Inflammatory macrophage treated with lipopolysaccharide for 4 hours (primary cell): ENCODE measurements at regions not wholly inside any gene's neighbourhood (a gene's known extent, or its start where the extent isn't known, plus 50 kb on each side); places are given as distances from the start of the nearest gene placed in this dataset.
"Not testable (repeated sequence)": the region's sequence is repeated elsewhere in the genome, so short reads cannot be mapped to it uniquely, and the experiment has no call there.

Source experiments
- DNase-seq: peaks from one replicate; pipeline ENCODE4 v3.0.0-alpha.2; 2020

DNA sequence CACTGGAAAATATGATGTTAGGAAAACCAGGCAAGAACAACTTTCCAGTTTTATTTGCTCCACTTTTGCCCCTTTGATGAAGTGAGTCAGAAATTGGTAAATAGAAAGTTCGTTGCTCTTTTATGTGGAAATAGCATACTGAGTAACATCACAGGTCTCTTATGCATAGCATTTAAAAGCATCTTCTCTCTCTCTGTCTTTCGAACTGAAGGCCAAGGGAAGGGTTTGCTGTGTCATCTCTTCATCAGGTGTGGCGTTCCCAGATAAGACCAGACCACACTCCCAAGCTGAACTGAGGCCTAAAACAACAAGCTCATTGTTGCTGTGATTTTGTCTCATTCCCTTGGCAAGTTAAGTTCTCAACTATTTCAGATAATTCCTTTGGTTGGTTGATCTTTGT lies 131.8 kb upstream of the GRB10 start:
- DNase-seq = no peak

DNA sequence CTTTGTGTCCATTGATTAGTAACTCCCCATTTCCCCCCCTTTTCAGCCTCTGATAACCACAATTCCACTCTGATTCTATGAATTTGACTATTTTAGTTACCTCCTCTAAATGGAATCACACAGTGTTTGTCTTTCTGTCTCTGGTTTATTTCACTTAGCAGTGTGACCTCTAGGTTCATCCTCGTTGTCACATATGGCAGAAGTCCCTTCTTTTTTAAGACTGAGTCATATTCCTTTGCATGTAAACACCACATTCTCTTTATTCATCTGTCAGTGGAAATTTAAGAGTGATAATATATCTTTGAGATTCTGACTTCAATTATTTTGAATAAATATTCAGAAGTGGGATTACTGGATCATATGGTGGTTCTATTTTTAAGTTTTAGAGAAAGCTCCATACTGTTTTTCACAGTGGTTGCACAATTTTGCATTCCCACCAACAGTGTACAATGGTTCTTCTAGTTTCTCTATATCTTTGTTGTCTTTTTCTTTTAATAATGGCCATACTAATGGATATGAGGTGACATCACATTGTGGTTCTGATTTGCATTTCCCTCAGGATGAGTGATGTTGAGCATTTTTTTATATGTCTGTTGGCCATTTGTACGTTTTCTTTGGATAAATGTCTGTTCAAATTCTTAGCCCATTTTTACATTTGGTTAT lies 126.1 kb upstream of the GRB10 start:
- no peak for DNase-seq

DNA sequence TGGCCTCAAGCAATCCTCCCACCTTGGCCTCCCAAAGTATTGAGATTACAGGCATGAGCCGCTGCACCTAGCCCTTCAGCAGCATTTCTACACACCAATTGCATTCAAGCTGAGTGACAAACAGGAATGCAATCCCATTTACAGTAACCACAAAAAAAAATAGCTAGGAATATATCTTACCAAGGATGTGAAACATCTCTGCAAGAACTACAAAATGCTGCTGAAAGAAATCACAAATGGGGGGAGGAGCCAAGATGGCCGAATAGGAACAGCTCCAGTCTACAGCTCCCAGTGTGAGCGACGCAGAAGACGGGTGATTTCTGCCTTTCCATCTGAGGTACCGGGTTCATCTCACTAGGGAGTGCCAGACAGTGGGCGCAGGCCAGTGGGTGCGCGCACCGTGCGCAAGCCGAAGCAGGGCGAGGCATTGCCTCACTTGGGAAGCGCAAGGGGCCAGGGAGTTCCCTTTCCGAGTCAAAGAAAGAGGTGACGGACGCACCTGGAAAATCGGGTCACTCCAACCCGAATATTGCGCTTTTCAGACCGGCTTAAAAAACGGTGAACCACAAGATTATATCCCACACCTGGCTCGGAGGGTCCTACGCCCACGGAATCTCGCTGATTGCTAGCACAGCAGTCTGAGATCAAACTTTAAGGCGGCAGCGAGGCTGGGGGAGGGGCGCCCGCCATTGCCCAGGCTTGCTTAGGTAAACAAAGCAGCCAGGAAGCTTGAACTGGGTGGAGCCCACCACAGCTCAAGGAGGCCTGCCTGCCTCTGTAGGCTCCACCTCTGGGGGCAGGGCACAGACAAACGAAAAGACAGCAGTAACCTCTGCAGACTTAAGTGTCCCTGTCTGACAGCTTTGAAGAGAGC lies 116.1 kb upstream of the GRB10 start:
- not testable (repeated sequence) for DNase-seq

DNA sequence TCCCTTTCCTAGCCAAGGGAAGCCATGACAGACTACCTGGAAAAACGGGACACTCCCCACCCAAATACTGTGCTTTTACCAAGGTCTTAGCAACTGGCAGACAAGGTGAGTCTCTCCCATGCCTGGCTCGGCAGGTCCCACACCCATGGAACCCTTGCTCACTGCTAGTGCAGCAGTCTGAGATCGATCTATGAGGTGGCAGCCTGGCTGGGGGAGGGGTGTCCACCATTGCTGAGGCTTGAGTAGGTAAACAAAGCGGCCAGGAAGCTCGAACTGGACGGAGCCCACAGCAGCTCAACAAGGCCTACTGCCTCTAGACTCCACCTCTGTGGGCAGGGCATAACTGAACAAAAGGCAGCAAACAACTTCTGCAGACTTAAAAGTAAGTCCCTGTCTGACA lies 104.4 kb upstream of the GRB10 start:
- DNase-seq = not testable (repeated sequence)

DNA sequence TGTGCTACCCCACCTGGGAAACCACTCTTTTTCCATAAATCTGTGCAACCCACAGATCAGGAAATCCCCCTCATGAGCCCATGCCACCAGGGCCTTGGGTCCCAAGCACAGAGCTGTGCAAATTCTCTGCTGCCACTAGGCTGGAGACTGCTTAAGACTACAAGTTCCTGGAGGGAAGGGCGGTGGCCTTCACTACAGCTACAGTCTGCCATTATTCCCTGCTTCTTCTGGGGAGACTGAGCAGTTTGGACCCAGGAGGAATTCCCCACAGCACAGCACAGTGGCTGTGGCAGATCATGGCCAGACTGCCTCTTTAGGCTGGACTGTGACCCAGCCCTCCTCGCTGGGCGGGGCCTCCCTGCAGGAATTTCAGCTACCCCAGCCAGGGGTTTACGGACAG lies 89.7 kb upstream of the GRB10 start:
- DNase-seq = no peak

DNA sequence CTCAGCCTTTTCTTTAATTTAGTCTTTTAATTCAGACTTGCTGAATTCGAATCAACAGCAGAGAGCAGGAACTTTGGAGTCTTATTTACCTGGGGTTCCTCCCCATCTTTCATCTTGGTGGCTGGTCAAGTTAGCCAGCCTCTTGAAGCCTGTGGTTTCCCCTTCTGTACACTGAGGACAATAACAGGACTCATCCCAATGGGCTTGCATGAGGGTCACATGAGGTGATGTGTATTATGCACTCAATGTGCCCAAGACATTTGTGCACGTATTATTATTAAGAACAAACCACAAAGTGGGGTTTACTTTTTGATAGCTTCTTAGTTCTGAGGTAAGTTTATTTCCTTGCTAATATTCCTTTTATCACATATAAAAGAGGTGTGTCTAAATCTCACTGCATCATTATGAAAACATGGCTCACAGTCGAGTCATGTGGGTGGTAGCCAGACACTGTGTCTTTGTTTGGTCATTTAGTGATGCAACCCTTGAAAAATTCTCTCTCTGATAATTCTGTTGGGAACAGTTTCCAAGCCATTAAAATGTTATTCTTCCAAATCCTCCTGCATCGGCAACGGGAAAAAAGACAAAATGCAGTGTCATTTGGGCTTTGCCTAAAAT lies 86.5 kb upstream of the GRB10 start:
- DNase-seq = no peak

DNA sequence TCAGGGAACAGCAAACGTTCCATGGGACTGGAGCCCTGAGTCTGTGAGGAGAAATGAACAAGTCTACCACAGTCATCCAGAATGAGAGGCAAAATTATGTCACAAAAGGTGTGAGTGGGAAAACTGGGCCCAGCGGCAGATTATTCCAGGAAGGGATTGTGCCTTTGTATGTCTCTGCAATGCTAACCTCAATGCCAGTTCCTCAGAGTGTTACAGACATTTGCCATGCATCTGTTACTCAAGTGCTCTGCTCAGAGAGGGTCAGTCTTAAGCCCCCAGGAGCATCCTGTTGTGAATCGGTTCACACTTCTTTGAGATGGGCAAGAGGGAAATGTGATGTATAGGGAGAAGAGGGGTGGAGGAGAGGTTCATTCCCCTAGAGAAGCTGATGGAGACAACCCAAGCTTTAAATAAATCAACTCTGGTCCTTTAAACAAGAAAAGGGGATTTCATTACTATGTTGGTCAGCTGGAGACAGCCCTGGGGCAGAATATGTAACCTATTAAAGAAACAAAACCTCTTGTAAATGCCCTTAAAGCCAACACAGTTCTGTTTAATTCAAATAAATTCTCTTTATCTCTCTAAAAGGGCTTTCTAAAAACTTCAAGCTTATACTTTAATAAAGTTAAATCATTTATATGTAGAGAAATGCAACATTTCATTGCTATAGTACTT lies 85.9 kb upstream of the GRB10 start:
- DNase-seq = no peak

DNA sequence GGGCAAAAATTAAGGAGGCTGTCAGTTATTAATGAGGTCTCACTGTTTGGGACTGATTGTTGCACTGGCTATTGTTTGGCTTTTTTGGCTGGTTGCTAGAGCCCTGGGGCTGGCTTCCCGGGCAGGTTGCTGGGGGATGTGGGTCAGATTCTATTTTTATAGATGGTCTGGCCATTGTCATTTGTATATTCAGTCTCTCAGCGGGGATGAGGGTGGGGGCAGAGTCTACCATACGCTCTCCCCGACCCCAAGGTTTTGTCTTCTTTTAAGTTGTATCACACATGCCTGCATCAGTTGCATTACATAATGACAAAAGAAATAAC lies 84.3 kb upstream of the GRB10 start:
- DNase-seq = no peak

DNA sequence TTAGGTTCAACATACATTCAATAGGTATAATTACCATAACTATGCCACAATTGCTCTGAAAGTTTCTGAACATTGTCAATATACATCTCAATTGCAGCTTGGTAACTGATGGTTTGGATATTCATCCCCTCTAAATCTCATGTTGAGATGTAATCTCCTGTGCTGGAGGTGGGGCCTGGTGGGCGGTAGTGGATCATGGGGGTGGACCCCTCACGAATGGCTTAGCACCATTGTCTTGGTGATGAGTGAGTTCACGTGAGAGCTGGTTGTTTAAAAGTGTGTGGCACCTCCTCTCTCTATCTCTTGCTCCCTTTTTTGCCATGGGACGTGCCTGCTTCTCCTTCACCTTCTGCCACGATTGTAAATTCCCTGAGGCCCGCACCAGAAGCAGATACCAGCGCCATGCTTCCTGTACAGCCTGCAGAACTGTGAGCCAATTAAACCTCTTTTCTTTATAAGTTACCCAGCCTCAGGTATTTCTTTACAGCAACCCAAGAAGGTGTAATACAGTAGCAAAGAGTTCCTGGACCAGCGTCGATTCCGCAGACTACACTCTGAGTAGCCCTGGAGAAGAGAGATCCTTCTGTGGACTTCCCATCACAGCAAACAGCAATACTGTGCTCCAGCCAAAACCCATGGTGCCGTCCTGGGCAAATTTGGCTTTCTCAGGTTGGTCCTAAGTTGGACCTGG lies 83.8 kb upstream of the GRB10 start:
- DNase-seq = no peak

DNA sequence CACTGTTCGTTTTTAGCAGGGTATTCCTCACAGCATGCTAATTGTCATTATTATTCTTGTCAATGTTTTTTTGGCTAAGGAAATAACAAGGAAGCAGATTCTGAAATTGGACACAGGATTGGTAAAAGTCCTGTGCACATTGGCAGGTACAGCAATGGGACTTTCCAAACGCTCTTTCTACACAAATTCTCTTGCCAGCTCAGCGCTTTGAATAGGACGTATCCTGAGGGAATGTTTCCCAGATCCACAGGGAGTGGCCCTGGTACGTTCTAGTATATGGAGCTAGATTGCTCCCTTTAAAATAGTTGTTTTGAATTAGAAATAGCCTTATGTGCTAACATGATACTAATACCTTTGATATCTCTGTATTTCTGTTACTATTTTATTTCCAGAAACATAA lies 82.8 kb upstream of the GRB10 start:
- DNase-seq = no peak

DNA sequence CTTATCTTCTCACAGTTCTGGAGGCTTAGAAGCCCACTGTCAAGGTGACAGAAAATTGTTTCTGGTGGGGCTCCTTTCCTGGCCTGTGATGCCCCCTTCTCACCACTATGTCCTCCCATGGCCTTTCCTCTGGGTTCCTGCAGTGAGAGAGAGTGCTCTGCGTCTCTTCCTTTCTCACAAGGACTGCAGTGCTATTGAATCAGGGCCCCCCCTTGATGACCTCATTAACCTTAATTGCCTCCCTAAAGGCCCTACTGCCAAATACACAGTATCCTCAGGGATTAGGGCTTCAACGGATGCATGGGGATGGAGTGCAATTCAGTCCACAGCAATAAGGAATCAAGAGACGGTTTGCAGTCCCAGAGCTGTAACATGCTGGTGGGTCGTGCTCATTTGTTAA lies 82.0 kb upstream of the GRB10 start:
- no peak for DNase-seq

DNA sequence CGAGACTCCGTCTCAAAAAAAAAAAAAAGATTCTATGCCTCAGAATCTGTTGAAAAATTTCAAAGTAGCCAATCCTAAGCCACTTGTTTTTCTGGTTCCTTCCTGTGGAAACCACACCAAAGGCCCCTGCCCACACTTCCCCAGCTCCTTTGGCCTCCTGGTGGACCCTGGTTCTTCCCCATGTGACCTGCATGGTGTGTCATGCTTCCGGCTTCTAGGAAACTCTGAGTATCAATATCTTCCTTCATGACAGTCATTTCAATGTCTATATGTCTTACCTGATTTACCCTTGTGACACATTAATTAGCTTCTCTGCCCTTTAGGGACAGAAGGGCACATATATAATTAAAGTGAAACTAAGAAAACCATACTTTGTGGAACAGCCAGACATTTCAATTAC lies 80.4 kb upstream of the GRB10 start:
- DNase-seq = no peak

DNA sequence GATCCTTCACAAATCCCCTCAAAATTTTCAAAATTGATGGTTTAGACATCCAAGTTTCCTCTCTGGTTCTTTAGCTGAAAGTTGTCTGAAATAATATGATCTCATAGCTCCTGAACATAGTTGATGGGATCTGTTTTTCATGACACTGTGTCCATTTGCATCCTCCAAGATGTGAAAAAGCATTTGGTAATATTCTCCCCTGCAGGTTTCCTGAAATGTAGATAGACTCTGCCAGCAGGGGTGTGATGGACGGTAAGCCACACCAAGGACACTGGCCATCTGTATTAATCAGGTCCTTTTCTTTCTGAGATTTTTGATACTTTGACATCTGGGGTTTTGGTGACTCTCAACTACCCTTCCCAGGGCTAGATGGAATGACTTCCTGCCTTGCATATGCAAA lies 79.6 kb upstream of the GRB10 start:
- no peak for DNase-seq

DNA sequence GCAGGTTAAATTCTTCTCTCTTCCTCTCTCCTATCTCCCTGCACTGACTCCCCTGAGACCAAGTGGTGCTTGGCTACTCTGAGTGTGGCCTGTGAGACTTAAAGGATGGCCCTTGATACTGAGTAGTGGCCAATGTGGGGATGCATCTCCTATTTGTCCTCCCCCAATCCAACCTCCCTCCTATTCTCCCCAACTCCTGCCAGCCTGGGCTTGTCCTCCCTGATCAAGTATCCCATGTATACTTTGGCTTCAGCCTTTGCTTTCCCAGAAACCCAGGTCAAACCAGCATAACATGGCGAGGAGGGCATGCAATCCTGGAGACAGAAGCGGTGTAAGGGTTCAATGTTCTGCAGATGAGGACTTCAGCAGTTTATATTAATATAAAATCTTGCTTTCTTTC lies 77.9 kb upstream of the GRB10 start:
- DNase-seq = no peak

DNA sequence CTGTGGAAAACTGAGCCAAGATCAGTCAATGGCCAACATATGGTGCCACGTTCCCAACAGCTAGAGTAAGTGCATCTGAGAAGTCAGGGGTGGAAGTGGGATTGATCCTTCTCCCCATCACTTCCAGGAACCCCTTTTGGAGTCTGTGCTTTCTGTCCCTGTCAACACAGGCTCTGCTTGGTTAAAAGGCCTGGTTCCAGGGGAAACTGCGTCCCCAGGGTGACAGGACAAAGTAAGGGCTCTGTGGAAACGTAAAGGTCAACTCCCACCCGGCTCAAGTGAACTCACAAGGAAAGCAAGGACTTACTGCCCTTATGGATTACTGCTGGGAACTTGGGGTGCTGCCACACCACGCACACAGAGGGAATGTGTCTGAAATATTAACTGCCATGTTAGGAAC lies 77.5 kb upstream of the GRB10 start:
- DNase-seq = no peak

DNA sequence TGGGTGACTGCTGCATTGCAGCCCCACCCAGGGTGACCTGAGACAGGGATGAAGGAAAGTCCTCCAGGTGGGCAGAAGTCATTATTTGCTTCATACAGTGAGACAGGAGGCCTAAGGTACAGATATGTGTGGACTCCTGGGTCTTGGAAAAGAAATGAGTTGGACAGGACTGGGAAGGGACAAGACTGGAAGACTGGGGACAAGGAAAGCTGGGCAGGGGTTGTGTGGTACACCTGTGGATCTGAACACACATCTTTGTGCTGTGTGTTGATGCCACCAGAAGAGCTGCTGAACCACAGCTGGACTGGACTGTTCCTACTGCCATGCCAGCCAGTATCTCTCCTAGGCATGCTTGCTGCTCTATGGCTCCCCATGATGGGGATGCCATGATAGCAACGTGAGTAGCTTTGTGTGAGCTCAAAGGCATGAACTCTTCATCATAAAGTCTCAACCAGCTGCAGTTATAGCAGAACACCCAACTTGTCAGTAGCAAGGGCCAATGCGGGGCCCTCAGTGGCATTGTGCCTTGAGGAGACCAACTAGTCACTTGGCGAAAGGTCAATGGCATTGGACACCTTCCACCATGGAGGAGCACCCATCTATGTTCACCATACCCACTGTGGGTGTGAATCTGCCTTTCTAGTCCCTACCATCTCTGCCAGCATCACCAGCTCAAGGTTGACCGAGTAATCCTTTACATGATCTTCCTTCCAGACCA lies 76.0 kb upstream of the GRB10 start:
- no peak for DNase-seq

DNA sequence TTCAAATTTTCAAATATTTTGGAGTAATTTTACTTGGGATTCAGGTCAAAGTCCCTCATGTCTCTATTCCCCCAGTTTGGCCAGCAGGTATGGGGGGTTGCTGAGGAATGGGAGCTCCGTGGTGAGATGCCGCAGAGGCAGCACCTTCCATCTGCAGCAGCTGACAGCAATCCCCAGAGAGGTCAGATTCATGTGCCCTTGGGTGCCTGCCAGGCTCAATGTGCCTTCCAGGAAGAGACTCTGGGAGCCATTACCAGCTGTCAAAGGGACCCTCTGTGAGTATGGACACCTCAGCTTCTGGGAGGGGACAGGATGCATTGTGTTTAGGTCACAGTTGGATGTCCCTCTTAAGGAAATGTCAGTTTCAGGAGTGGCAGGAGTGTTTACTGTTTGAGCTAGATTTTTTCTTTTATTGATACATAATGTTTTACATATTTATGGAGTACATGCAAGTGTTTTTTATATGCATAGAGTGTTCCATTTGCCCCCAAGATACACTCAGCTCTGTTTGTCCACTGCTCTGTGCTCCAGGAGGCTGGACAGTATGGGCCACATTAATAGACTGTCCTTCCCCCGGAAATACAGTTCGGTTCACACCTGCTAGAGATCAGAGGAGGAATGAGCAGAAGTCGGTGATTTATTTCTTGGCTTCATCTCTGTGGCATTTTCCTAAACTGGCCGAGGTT lies 75.3 kb upstream of the GRB10 start:
- no peak for DNase-seq

DNA sequence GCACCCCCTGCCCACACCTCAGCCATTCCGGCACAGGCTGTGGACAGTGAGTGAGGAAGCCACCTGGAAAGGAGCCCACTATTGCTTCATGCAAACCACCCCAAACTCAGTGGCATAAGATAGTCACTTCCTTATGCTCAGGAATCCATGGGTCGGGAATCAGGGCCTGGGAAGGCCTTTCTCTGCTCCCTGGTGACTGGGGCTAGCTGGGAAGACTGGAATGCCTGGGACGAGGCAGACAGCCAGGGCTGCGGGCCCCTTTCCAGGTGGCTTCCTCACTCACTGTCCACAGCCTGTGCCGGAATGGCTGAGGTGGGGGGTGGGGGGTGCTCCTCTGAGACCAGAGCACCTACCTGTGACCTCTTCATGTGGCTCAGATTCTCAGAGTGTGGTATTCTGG lies 74.1 kb upstream of the GRB10 start:
- no peak for DNase-seq

DNA sequence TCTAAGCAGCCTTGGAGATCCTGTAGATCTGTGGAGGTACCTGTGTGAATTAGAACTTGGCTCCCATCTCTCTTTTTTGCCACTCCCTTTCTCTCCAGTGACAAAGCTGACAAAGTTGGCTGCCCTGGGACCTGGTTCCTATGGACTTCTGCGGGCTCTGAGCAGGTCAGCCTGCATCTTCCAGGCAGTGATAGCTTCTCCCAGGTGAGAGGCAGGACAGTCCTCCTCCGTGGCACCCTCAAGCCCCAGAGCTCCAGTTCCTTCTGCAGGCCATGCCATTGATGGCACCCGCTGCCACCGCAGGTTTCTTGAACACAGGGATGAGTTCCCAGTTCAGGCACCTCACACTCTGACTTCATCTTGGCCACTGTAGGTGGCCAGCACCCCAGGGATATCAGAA lies 73.5 kb upstream of the GRB10 start:
- no peak for DNase-seq

DNA sequence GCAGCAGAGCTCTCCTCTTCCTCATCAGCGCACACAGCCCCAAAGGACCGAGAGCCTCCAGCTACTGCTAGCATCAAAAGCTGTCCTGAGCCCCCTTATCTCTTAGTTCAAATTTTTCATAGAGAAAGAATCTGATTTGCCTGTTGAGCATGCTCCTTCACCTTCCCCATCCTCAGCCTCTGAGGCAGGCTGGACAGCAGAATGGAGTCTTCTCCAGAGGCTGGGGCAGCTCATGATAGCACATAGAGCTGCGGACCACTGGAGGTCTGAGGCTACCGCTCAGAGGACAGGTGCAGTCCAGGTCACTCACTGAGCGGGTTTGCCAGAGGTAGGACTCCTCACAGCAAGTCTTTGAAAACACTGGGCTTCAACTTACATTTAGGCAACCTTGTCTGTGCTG lies 72.8 kb upstream of the GRB10 start:
- no peak for DNase-seq

DNA sequence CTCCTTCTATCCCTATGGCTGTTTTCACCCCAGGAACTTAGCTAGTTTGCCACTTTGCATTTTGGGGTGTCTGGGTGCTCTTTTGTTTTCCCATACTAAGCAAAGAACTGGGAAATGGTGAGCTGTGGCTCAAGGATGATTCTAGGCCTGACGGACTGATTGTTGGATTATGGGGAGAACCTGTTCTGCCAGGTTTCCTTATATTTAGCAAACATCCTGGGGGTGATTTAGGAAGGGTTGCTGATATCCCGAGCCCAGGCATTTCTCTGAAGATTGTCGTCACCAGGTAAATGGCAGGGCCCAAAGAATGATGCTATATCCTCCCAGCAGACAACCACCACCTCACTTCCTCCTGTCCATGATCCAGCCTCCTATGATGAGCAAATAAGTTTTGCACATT lies 72.1 kb upstream of the GRB10 start:
- no peak for DNase-seq

DNA sequence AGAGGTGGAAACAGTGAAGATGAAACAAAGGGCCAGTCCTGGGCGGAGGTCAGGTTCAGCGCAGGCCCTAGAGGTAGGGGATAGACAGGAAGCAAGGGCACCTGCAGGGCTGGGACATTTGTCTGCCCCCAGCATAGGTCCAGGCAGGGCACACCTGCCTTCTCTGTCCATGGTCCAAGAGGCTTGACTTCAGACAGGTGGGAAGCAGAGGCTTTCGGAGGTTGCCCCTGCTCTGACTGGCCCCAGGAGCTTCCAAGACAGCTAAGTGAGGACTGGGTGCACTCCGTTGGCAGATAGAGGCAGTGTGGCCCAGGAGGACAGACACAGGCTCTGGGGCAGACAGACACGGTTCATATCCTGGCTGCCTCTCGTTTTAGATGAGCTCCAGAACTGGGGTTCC lies 71.6 kb upstream of the GRB10 start:
- no peak for DNase-seq
